SK-N-SH (cell line): ENCODE measurements at regions not wholly inside any gene's neighbourhood (a gene's known extent, or its start where the extent isn't known, plus 50 kb on each side); places are given as distances from the start of the nearest gene placed in this dataset.

ENCODE experiments used
- CTCF ChIA-PET: fragments of 300-600, 350-600 bp; formaldehyde crosslinking; extraction: SDS; loops from one replicate; lab custom pipeline; 2021; lab: Yijun Ruan, JAX
- POLR2A ChIA-PET: fragments of 350-600 bp; sonication (Branson Sonifier 250); formaldehyde crosslinking; extraction: SDS; loops from one replicate; lab custom pipeline; 2020; ENCODE audit warnings: antibody characterized with exemption, inconsistent platforms; lab: Yijun Ruan, JAX
- DNase-seq: peaks from one replicate; pipeline ENCODE4 v3.0.0; 2012
- H2AFZ ChIP-seq: fragments of 200-600 bp; sonication (generic); 2 replicates; pipeline ENCODE4 v1.8.1; 2016; ENCODE audit warnings: antibody characterized with exemption, mild to moderate bottlenecking, low read depth
- H3F3A ChIP-seq: fragments of 200-600 bp; sonication (generic); replicated peaks from 2 replicates; pipeline ENCODE3; 2016; ENCODE audit warnings: antibody characterized with exemption, mild to moderate bottlenecking; ENCODE audit not compliant: insufficient read depth
- H3K27ac ChIP-seq, 2 experiments: fragments of 200-500 bp in 1 of 2; fragments of 200-600 bp in 1 of 2; sonication (Bioruptor generic) in 1 of 2; sonication (generic), shearing (Covaris generic) in 1 of 2; 2 replicates each; pipeline versions ENCODE4 v1.5.1 to v1.6.1; 2014 to 2016; ENCODE audit warnings: low read depth in 2 of 2, inconsistent platforms in 1 of 2, low read length in 1 of 2, mild to moderate bottlenecking in 1 of 2, mixed read lengths in 1 of 2
- H3K27me3 ChIP-seq: fragments of 200-600 bp; sonication (generic), shearing (Covaris generic); 2 replicates; pipeline ENCODE4 v1.6.1; 2016; ENCODE audit warnings: mixed run types; ENCODE audit not compliant: insufficient read depth
- H3K36me3 ChIP-seq, 2 experiments: fragments of 200-500 bp in 1 of 2; fragments of 200-600 bp in 1 of 2; sonication (Bioruptor generic) in 1 of 2; sonication (generic) in 1 of 2; replicated peaks in 1 of 2; 2 replicates each; pipeline versions ENCODE3 to v1.5.1; 2014 to 2016; ENCODE audit warnings: low read length in 1 of 2, mild to moderate bottlenecking in 1 of 2; ENCODE audit not compliant: insufficient read depth in 2 of 2, control insufficient read depth in 1 of 2
- H3K4me1 ChIP-seq, 2 experiments: fragments of 200-500 bp in 1 of 2; fragments of 200-600 bp in 1 of 2; sonication (Bioruptor generic) in 1 of 2; sonication (generic), shearing (Covaris generic) in 1 of 2; 2 replicates each; pipeline versions ENCODE4 v1.5.1 to v1.6.1; 2014 to 2016; ENCODE audit warnings: low read depth in 1 of 2, low read length in 1 of 2, mixed run types in 1 of 2; ENCODE audit not compliant: insufficient read depth in 2 of 2, control insufficient read depth in 1 of 2
- H3K4me2 ChIP-seq: fragments of 200-600 bp; sonication (generic), shearing (Covaris generic); 2 replicates; pipeline ENCODE4 v1.6.1; 2017; ENCODE audit warnings: mixed run types
- H3K4me3 ChIP-seq, 2 experiments: fragments of 200-500 bp in 1 of 2; fragments of 200-600 bp in 1 of 2; sonication (Bioruptor generic) in 1 of 2; sonication (generic), shearing (Covaris generic) in 1 of 2; 2 replicates each; pipeline versions ENCODE4 v1.5.1 to v1.8.1; 2014 to 2016; ENCODE audit warnings: low read depth in 2 of 2, inconsistent platforms in 1 of 2, low read length in 1 of 2, mild to moderate bottlenecking in 1 of 2, mixed read lengths in 1 of 2, moderate library complexity in 1 of 2
- H3K79me2 ChIP-seq: fragments of 200-600 bp; sonication (generic); 2 replicates; pipeline ENCODE4 v1.8.1; 2017; ENCODE audit warnings: mild to moderate bottlenecking; ENCODE audit not compliant: insufficient read depth
- H3K9ac ChIP-seq: fragments of 200-600 bp; sonication (generic); 2 replicates; pipeline ENCODE4 v1.6.1; 2017; ENCODE audit warnings: mixed run types
- H3K9me2 ChIP-seq: fragments of 200-600 bp; sonication (generic); 2 replicates; pipeline ENCODE4 v1.6.1; 2017; ENCODE audit warnings: mixed run types
- H3K9me3 ChIP-seq: fragments of 200-600 bp; sonication (generic); 2 replicates; pipeline ENCODE4 v1.6.1; 2017; ENCODE audit warnings: mixed run types, mild to moderate bottlenecking, moderate library complexity
- H4K20me1 ChIP-seq: fragments of 200-600 bp; sonication (generic); 2 replicates; pipeline ENCODE4 v1.6.1; 2017; ENCODE audit warnings: mild to moderate bottlenecking, mixed run types; ENCODE audit not compliant: insufficient read depth
- CHD2 ChIP-seq: fragments of 150-350 bp; IDR thresholded peaks from 2 replicates; pipeline ENCODE4 v1.6.1; 2018; ENCODE audit warnings: low read length; ENCODE audit not compliant: partially characterized antibody
- ELF1 ChIP-seq: IDR thresholded peaks from 2 replicates; pipeline ENCODE4 v1.4.0; 2012
- EP300 ChIP-seq, 2 experiments: IDR thresholded peaks; 2 replicates each; pipeline versions ENCODE4 v1.4.0 to v1.6.1; 2012; ENCODE audit warnings: borderline replicate concordance in 1 of 2, low read depth in 1 of 2, low read length in 1 of 2
- FOXJ3 ChIP-seq: sonication (generic); formaldehyde crosslinking; IDR thresholded peaks from 2 replicates; pipeline ENCODE4 v1.5.1; 2020; ENCODE audit warnings: mild to moderate bottlenecking, missing genetic modification reagents
- FOXM1 ChIP-seq: IDR thresholded peaks from 2 replicates; pipeline ENCODE4 v1.4.0; 2012; ENCODE audit warnings: low read depth, mild to moderate bottlenecking
- GATA2 ChIP-seq: sonication (generic); formaldehyde crosslinking; IDR thresholded peaks from 2 replicates; pipeline ENCODE4 v1.5.0; 2020; ENCODE audit warnings: mild to moderate bottlenecking, missing genetic modification reagents
- JUND ChIP-seq: IDR thresholded peaks from 2 replicates; pipeline ENCODE4 v1.4.0; 2012
- MXI1 ChIP-seq: IDR thresholded peaks from 2 replicates; pipeline ENCODE4 v1.6.1; 2012; ENCODE audit warnings: mild to moderate bottlenecking, low read depth, low read length, improper control_type of control experiment
- POLR2AphosphoS5 ChIP-seq: IDR thresholded peaks from 2 replicates; pipeline ENCODE4 v1.6.1; 2012; ENCODE audit warnings: low read depth, low read length
- RAD21 ChIP-seq: IDR thresholded peaks from 2 replicates; pipeline ENCODE4 v1.6.1; 2012; ENCODE audit warnings: mild to moderate bottlenecking, low read length
- YY1 ChIP-seq: IDR thresholded peaks from 2 replicates; pipeline ENCODE4 v1.4.0; 2012; ENCODE audit warnings: low read depth, mild to moderate bottlenecking
- WGBS: methylation state at CpG from one replicate; pipeline ENCODE4 v1.1.6; 2017; ENCODE audit warnings: low lambda C conversion rate; 5-methylcytosine and 5-hydroxymethylcytosine counted together
- TF ChIP-seq, protein P1 (sequence below): IDR thresholded peaks from 2 replicates; pipeline ENCODE4 v1.4.0; 2012; ENCODE audit warnings: low read depth, borderline replicate concordance
- TF ChIP-seq, protein P2 (sequence below): IDR thresholded peaks from 2 replicates; pipeline ENCODE4; 2012
- TF ChIP-seq, protein P3 (sequence below): IDR thresholded peaks from 2 replicates; pipeline ENCODE4 v1.6.1; 2012; ENCODE audit warnings: mild to moderate bottlenecking, low read depth, low read length, moderate library complexity
- TF ChIP-seq, protein P4 (sequence below): IDR thresholded peaks from 2 replicates; pipeline ENCODE4 v1.4.0; 2012; ENCODE audit warnings: low read depth
- TF ChIP-seq, protein P5 (sequence below): IDR thresholded peaks from 2 replicates; pipeline ENCODE4 v1.4.0; 2012; ENCODE audit warnings: low read depth, borderline replicate concordance

DNA sequence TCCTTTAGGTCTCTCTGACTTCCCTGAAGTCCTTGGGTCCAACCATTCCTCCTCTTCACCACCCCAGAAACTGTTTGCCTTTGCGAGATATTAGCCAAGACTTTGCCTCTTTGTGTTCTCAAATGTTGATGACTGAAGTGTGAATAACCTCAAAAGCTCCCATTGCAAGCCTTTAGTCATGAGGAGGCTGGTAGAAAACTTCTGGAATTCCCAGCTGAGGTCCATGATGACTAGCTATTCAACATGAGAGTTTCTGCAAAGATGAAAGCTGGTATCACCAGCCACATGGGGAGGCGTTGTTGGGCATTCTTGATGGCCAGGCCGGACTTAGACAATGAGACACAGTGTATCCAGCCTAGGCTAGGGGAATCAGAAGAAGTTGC, 111.7 kb downstream of the TBX5 start (continued):
- TF ChIP-seq, protein P1, sequence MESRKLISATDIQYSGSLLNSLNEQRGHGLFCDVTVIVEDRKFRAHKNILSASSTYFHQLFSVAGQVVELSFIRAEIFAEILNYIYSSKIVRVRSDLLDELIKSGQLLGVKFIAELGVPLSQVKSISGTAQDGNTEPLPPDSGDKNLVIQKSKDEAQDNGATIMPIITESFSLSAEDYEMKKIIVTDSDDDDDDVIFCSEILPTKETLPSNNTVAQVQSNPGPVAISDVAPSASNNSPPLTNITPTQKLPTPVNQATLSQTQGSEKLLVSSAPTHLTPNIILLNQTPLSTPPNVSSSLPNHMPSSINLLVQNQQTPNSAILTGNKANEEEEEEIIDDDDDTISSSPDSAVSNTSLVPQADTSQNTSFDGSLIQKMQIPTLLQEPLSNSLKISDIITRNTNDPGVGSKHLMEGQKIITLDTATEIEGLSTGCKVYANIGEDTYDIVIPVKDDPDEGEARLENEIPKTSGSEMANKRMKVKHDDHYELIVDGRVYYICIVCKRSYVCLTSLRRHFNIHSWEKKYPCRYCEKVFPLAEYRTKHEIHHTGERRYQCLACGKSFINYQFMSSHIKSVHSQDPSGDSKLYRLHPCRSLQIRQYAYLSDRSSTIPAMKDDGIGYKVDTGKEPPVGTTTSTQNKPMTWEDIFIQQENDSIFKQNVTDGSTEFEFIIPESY = no peak
- TF ChIP-seq FOXJ3 (CRISPR knock-in tag) = no peak
- TF ChIP-seq POLR2AphosphoS5 = no peak
- TF ChIP-seq CHD2 = no peak
- TF ChIP-seq, protein P2, sequence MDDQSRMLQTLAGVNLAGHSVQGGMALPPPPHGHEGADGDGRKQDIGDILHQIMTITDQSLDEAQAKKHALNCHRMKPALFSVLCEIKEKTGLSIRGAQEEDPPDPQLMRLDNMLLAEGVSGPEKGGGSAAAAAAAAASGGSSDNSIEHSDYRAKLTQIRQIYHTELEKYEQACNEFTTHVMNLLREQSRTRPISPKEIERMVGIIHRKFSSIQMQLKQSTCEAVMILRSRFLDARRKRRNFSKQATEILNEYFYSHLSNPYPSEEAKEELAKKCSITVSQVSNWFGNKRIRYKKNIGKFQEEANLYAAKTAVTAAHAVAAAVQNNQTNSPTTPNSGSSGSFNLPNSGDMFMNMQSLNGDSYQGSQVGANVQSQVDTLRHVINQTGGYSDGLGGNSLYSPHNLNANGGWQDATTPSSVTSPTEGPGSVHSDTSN = no peak
- TF ChIP-seq, all 33 proteins: peak for 0

DNA sequence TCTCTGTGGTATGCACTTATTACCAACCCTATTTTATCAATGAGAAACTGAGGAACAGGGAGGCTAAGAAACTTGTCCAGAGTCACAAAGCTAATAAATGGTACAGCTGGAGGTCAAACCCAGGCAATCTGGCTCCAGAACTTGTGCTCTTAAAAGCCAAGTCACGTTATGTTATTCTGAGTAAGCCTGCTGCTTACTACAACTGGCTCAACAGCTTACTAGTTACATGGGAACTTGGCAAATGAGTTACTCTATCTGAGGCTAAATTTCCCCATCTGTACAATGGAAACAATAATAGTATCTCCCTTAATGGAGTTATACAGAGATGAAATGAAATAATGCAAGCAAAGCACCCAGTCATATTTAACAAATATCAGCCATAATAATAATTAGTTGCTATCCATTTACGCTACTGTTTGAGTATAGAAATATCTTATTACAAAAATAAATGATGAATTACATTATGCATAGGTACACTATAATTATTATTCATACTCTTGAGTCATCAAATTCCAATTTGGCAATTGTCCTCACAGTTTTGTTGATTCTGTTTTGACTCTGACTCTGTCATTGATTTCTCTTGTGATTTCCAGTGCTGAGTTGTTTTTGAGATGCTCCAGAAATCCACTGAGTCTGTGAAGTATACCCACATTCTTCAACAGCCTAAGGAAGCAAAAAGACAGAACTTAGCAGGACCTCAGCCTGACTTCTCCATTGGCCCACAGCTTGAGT, 112.2 kb downstream of the TBX5 start:
- Histone ChIP-seq H3K79me2 (no peaks in the 10 kb centered on the region), H3K9me3 (no peaks in the 10 kb centered on the region), H3K9ac (no peak overlapping the region), H3K36me3 (no peaks in the 10 kb centered on the region)
- DNase-seq = no peak
- POLR2A ChIA-PET = no interaction called here
- TF ChIP-seq JUND (no peak), GATA2 (CRISPR knock-in tag) (no peak), RAD21 (no peak), ELF1 (no peak), EP300 (IDR thresholded peaks at IDR 0.05; ENCODE audit: borderline replicate concordance in 1 of 2, low read depth in 1 of 2, low read length in 1 of 2) (no peak), CHD2 (no peak), FOXM1 (no peak), MXI1 (no peak), FOXJ3 (CRISPR knock-in tag) (no peak), YY1 (no peak)
- TF ChIP-seq, protein P1 = no peak
- TF ChIP-seq, protein P3, sequence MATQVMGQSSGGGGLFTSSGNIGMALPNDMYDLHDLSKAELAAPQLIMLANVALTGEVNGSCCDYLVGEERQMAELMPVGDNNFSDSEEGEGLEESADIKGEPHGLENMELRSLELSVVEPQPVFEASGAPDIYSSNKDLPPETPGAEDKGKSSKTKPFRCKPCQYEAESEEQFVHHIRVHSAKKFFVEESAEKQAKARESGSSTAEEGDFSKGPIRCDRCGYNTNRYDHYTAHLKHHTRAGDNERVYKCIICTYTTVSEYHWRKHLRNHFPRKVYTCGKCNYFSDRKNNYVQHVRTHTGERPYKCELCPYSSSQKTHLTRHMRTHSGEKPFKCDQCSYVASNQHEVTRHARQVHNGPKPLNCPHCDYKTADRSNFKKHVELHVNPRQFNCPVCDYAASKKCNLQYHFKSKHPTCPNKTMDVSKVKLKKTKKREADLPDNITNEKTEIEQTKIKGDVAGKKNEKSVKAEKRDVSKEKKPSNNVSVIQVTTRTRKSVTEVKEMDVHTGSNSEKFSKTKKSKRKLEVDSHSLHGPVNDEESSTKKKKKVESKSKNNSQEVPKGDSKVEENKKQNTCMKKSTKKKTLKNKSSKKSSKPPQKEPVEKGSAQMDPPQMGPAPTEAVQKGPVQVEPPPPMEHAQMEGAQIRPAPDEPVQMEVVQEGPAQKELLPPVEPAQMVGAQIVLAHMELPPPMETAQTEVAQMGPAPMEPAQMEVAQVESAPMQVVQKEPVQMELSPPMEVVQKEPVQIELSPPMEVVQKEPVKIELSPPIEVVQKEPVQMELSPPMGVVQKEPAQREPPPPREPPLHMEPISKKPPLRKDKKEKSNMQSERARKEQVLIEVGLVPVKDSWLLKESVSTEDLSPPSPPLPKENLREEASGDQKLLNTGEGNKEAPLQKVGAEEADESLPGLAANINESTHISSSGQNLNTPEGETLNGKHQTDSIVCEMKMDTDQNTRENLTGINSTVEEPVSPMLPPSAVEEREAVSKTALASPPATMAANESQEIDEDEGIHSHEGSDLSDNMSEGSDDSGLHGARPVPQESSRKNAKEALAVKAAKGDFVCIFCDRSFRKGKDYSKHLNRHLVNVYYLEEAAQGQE = no peak
- TF ChIP-seq, protein P4, sequence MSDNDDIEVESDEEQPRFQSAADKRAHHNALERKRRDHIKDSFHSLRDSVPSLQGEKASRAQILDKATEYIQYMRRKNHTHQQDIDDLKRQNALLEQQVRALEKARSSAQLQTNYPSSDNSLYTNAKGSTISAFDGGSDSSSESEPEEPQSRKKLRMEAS = no peak
- TF ChIP-seq, protein P5, sequence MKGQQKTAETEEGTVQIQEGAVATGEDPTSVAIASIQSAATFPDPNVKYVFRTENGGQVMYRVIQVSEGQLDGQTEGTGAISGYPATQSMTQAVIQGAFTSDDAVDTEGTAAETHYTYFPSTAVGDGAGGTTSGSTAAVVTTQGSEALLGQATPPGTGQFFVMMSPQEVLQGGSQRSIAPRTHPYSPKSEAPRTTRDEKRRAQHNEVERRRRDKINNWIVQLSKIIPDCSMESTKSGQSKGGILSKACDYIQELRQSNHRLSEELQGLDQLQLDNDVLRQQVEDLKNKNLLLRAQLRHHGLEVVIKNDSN = no peak
- TF ChIP-seq, all 33 proteins: peak for 0
- no peak overlapping the region for H3K27ac ChIP-seq
- no peak overlapping the region for H3K4me2 ChIP-seq
- CTCF ChIA-PET = interaction anchor here (0.5 kb wide), 1 partner anchor 1982 kb away, joined by 3 read pairs; no protein-coding TSS in a partner anchor
- WGBS = 8% methylated on average over 2 of the region's 2 CpGs
- H4K20me1 ChIP-seq = no peaks in the 10 kb centered on the region
- no peak overlapping the region for H3K4me3 ChIP-seq
- H3K4me1 ChIP-seq = no peaks in the 10 kb centered on the region
- H2AFZ ChIP-seq = no peak overlapping the region
- no peaks in the 10 kb centered on the region for H3F3A ChIP-seq
- no peaks in the 10 kb centered on the region for H3K27me3 ChIP-seq
- no peaks in the 10 kb centered on the region for H3K9me2 ChIP-seq
